Non-pigmented ciliary epithelial cell (primary cell): ENCODE measurements at regions not wholly inside any gene's neighbourhood (a gene's known extent, or its start where the extent isn't known, plus 50 kb on each side); places are given as distances from the start of the nearest gene placed in this dataset.

Experiments used
- DNase-seq: peaks from one replicate; pipeline ENCODE4 v3.0.0-alpha.2; 2010; ENCODE audit warnings: low read depth

GRCh38 chr3:30356866-30357753, 249.3 kb upstream of the TGFBR2 start:
- DNase-seq: no peak

DNA sequence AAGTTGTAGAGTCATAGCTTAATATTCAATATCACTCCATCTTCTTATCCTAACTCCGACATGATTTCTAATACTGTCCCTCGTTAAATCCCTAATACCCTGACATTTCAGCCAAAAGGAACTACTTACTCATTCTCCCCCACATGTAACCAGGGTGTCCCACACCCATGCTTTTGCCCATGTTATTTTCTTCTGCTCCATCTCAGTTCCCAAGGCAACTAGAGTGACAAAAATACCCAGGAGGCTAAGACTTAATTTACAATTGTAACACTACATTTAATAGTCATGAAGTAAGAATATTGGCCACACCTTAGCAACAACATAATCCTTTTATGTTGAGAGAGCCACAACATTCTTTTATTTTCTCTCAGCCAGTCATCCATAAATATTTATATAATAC, 248.5 kb upstream of the TGFBR2 start:
- DNase-seq: no peak

GRCh38 chr3:30358871-30359270, 247.5 kb upstream of the TGFBR2 start:
- DNase-seq: no peak

DNA sequence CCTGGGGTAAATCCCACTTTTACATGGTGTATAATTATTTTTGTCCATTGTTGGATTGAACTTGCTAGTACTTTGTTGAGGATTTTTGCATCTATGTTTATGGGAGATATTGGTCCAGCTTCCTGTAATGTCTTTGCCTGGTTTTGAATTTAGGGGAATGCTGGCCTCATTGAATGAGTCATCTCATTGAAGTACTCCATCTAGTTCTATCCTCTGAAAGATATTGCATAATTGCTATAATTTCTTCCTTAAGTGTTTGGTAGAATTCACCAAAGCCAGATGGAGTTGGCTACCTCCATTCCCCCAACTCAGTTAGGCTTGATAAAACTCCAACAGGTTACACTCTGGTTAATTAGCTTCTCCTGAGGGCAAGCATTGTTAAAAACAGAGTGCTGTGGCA, 237.4 kb upstream of the TGFBR2 start:
- no peak for DNase-seq

- no peak for DNase-seq
These were observed 235.6 kb upstream of the TGFBR2 start for GRCh38 chr3:30370681-30371271.

DNA sequence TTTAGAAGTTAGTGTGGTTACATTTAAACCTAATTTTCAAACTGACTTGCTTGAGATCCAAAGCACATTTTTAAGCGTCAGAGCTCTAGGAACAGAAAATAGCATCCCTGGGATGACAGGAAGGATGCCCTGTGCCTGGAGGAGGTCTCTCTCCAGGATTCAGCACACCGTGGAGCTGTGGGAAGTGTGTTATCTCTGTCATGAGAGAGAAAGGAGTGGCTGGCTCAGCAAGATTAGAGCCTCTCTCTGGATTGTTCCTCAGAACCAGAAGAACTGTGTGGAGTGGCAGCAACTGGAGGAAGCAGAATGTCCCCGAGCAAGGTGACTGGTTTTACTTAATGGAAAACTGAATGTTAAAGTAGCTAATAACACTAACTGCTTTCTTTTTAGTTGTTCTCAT, 233.6 kb upstream of the TGFBR2 start:
- no peak for DNase-seq

DNA sequence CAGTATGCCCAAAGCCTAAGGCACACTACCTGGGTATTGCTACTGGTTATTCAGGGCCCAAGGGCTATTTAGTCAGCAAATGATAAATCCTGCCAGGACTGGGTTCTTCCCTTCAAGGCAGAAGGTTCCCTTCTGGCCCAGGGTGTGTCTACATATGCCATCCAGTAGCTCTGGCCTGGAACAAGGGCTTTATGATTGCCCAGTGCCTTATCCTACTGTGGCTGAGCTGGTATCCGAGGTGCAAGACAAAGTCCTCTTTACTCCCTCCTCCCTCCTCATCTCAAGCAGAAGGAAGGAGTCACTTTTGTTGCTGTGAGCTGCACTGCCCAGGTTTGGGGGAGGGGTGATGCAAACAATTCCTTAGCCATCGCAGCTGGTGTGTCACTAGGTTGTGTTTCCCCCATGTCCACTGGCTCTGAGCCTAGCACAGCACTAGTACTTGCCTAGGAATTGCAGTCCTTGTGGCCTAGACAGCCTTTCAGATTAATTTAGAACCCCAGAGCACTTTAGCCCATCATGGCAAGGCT, 221.8 kb upstream of the TGFBR2 start:
- DNase-seq: no peak

GRCh38 chr3:30393079-30393478, 213.3 kb upstream of the TGFBR2 start:
- DNase-seq: no peak

GRCh38 chr3:30397030-30397429, 209.4 kb upstream of the TGFBR2 start:
- no peak for DNase-seq

DNA sequence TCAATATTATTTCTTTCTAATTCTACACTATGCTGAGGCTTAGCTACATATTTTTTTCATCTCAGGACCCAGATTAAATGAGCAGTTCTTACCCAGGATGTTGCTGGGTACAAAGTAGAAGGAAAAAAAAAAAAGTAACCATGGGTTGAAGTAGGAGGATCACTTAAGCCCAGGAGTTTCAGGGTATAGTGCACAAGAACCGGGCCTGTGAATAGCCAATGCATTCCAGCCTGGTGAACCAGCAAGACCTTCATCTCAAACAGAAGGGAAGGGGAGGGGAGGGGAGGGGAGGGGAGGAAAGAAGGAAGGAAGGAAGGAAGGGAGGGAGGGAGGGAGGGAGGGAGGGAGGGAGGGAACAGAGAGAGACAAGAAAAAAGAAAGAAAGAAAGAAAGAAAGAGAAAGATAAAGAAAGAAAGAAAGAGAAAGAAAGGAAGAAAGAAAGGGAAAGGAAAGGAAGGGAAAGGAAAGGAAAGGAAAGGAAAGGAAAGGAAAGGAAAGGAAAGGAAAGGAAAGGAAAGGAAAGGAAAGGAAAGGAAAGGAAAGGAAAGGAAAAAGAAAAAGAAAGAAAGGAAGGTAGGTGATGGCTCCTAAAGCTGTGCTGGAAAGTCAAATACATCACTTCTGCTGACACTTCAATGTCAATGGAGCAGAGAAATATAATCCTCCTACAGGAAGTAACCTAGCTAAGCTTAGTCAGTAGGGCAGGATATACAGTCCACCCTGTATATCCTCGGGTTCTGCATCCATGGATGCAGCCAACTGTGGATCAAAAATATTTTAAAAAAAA, 206.8 kb upstream of the TGFBR2 start:
- DNase-seq: no peak

- no peak for DNase-seq
These were observed 205.5 kb upstream of the TGFBR2 start for GRCh38 chr3:30400926-30401325.

DNA sequence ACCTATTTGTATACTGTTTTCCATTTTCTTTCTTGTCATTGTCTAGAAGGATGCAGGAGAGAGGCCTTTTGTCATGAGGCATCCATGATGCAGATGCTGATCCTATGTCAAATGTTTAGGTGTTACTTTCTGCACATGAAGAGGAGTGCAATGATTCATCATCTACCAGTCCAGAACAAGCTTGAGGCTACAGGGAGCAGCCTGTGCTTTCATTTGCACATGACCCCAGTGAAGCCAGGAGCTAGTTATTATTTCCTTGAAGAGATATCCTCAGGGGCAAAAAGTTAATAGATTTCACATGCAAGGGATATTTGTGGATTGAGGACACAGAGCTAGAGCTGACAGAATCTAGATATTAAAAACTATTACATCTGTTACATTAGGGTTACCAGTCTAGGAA, 204.4 kb upstream of the TGFBR2 start:
- no peak for DNase-seq

DNA sequence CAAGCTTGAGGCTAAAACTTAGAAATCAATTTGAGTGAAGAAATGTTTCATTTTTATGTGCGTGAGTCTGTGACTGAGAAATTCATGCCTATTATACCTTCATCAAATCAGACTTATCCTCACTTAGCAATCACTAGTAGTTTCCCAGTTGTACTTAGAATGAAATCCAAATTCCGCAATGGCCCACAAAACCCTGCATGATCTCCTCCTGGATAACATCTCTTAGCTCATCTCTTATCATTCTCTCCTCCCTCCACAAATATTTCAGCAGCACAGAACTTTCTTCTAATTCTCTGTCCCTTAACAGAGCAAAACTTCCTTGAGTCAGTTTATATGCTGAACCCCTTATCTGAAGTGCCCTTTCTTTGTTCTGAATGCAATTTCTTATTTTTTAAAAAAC, 198.8 kb upstream of the TGFBR2 start:
- DNase-seq: no peak

- no peak for DNase-seq
These were observed 198.3 kb upstream of the TGFBR2 start for GRCh38 chr3:30408105-30408557.

- DNase-seq: no peak
These were observed 188.0 kb upstream of the TGFBR2 start for GRCh38 chr3:30418443-30418842.

- peak; percentile 38 for DNase-seq
These were observed 185.1 kb upstream of the TGFBR2 start for GRCh38 chr3:30421266-30421665.

DNA sequence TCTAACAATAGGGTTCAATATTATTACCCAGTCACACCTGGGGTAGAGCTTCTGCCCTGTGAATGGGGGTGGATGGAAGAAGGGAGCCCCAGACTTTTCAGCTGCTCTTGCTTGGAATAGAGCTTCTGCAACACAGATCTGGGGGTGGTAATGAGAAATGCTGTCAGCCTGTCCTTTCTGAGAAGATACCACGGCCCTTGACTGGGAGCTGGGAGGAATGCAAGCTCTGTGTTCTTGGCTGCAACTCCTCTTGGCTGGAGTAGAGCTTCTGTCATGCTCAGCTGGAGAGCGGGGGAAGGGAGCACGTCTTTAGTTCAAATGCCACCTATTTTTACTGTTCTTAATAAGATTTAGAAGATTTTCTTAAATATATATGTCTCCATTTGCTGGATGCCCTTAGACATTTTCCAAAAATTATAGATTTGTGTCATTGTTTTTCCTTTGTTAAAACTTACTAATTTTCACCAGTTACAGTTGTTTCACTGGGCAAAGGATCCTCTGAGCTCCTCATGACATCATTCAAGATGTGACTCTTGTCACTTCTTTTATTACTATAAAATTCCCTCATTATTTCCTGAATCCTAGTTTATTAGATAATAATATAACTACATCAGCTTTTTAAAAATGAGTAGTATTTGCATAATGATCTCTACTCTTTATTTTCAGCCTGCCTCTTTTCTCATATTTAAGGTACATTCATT, 180.0 kb upstream of the TGFBR2 start:
- peak; percentile 74 for DNase-seq

DNA sequence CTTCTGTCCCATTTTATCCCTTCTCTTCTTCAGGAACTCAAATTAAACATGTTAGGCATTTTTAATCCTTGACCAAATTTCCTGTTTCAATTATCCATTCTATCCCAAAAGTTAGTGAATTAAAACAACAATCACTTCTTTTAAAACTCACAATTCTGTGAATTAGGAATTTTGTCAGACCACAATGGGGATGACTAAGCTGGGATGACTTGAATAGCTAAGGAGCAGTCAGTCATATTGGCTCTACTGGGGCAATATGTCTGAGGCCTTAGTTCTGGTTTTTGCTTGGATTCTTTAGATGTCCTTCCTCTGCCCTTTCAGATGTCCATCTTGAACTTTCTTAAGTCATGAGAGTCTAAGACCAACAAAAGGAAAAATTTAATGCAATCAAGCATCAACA, 178.2 kb upstream of the TGFBR2 start:
- peak; percentile 66 for DNase-seq

DNA sequence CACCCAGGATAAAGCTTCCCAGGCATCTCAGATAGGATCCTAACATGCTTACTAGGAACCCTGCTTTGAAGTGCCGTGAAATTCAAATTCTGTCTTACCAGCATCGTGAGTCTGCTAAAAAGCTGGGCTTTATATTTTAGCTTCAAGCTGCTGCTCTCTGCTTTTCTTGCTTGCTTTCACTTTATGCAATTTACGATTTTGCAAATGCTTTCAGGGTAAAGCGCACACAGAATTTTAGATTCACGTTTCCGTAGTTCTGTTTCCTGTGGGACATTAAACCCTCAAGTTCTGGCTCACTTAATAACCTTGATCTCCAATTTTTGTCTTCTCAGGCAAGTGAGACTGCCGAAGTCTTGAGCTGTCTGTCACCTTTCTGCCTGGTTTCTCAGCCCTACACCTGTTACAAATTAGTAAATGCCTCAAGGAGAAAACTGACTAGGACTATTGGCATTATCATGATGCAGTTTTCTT, 170.5 kb upstream of the TGFBR2 start:
- no peak for DNase-seq

- no peak for DNase-seq
These were observed 169.2 kb upstream of the TGFBR2 start for GRCh38 chr3:30437171-30437601.

- no peak for DNase-seq
These were observed 168.3 kb upstream of the TGFBR2 start for GRCh38 chr3:30438126-30438525.
